HepG2 (cell line): ENCODE measurements at regions not wholly inside any gene's neighbourhood (a gene's known extent, or its start where the extent isn't known, plus 50 kb on each side); places are given as distances from the start of the nearest gene placed in this dataset.

Experiments used
- CBX1 ChIP-seq: IDR thresholded peaks from one replicate; pipeline ENCODE4 v1.6.1; 2016; ENCODE audit warnings: antibody characterized with exemption, low read depth
- JDP2 ChIP-seq: sonication (generic); formaldehyde crosslinking; IDR thresholded peaks from 2 replicates; pipeline ENCODE4 v1.8.1; 2022; ENCODE audit warnings: missing genetic modification reagents, borderline replicate concordance
- POLR2G ChIP-seq: fragments of 200-400 bp; formaldehyde crosslinking; IDR thresholded peaks from 2 replicates; pipeline ENCODE4 v1.6.1; 2018; ENCODE audit warnings: mild to moderate bottlenecking, low read depth, low read length, moderate library complexity
- RBM22 ChIP-seq: fragments of 200-400 bp; formaldehyde crosslinking; optimal IDR thresholded peaks from 2 replicates; pipeline ENCODE3; 2017; ENCODE audit warnings: mild to moderate bottlenecking, low read length, moderate library complexity
- SP5 ChIP-seq: IDR thresholded peaks from 2 replicates; pipeline ENCODE4 v1.6.1; 2016; ENCODE audit warnings: low read depth, borderline replicate concordance
- ZFP36L1 ChIP-seq: sonication (generic); formaldehyde crosslinking; IDR thresholded peaks from 2 replicates; pipeline ENCODE4 v1.8.0; 2022; ENCODE audit warnings: mild to moderate bottlenecking, missing genetic modification reagents, moderate library complexity
- ZNF24 ChIP-seq: fragments of 450-650 bp; IDR thresholded peaks from 2 replicates; pipeline ENCODE4 v1.6.1; 2017; ENCODE audit warnings: antibody characterized with exemption, mild to moderate bottlenecking
- ZNF317 ChIP-seq: sonication (generic); formaldehyde crosslinking; IDR thresholded peaks from 2 replicates; pipeline ENCODE4 v1.5.0; 2020; ENCODE audit warnings: mild to moderate bottlenecking, missing genetic modification reagents
- ZNF446 ChIP-seq: sonication (generic); formaldehyde crosslinking; IDR thresholded peaks from 2 replicates; pipeline ENCODE4 v1.5.0; 2020; ENCODE audit warnings: mild to moderate bottlenecking, missing genetic modification reagents
- ZNF468 ChIP-seq: sonication (generic); formaldehyde crosslinking; IDR thresholded peaks from 2 replicates; pipeline ENCODE4 v1.8.0; 2022; ENCODE audit warnings: mild to moderate bottlenecking, moderate library complexity, missing genetic modification reagents
- ZNF761 ChIP-seq: sonication (generic); formaldehyde crosslinking; conservative IDR thresholded peaks from 2 replicates; pipeline ENCODE4 v1.4.0; 2020; ENCODE audit warnings: mild to moderate bottlenecking, missing genetic modification reagents
- ZNF879 ChIP-seq: sonication (generic); formaldehyde crosslinking; IDR thresholded peaks from 2 replicates; pipeline ENCODE4 v1.8.1; 2023; ENCODE audit warnings: missing genetic modification reagents
- TF ChIP-seq, protein P1 (sequence below): sonication (generic); formaldehyde crosslinking; IDR thresholded peaks from 2 replicates; pipeline ENCODE4 v1.4.0; 2020; ENCODE audit warnings: missing genetic modification reagents, borderline replicate concordance
- TF ChIP-seq, protein P2 (sequence below): IDR thresholded peaks from 2 replicates; pipeline ENCODE4 v1.6.1; 2016; ENCODE audit warnings: mild to moderate bottlenecking
- TF ChIP-seq, protein P3 (sequence below): sonication (generic); formaldehyde crosslinking; IDR thresholded peaks from 2 replicates; pipeline ENCODE4 v1.9.0; 2021; ENCODE audit warnings: mild to moderate bottlenecking, missing genetic modification reagents
- TF ChIP-seq, protein P4 (sequence below): sonication (generic); formaldehyde crosslinking; IDR thresholded peaks from 2 replicates; pipeline ENCODE4 v1.8.1; 2023; ENCODE audit warnings: mild to moderate bottlenecking, moderate library complexity, missing genetic modification reagents
- TF ChIP-seq, protein P5 (sequence below): IDR thresholded peaks from 2 replicates; pipeline ENCODE4 v1.6.1; 2016; ENCODE audit warnings: missing biosample characterization, missing genetic modification reagents, low read depth

DNA sequence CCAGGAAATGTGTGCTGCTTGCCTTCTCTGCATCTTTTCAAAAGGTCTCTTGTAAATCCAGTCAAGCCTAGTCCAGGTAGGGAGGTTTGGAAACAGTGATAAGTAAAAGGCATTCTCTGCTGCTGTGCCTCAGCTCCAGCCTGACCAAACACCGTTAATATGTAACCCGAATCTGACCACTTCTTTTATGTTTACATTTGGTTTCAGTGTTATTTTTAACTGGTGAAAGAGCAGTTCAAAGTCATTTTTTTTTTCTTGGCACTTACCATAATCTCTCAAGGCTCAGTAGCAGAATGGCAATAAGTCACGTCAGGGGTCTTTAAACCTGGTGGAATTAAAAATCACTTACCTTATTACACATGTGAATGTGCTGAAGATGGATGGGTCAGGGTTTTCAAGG is 216.8 kb downstream of the PTEN start (continued):
- TF ChIP-seq POLR2G = no peak
- TF ChIP-seq CBX1 = no peak
- TF ChIP-seq RBM22 = no peak
- TF ChIP-seq, protein P1, sequence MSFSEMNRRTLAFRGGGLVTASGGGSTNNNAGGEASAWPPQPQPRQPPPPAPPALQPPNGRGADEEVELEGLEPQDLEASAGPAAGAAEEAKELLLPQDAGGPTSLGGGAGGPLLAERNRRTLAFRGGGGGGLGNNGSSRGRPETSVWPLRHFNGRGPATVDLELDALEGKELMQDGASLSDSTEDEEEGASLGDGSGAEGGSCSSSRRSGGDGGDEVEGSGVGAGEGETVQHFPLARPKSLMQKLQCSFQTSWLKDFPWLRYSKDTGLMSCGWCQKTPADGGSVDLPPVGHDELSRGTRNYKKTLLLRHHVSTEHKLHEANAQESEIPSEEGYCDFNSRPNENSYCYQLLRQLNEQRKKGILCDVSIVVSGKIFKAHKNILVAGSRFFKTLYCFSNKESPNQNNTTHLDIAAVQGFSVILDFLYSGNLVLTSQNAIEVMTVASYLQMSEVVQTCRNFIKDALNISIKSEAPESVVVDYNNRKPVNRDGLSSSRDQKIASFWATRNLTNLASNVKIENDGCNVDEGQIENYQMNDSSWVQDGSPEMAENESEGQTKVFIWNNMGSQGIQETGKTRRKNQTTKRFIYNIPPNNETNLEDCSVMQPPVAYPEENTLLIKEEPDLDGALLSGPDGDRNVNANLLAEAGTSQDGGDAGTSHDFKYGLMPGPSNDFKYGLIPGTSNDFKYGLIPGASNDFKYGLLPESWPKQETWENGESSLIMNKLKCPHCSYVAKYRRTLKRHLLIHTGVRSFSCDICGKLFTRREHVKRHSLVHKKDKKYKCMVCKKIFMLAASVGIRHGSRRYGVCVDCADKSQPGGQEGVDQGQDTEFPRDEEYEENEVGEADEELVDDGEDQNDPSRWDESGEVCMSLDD (CRISPR knock-in tag) = no peak
- TF ChIP-seq, protein P2, sequence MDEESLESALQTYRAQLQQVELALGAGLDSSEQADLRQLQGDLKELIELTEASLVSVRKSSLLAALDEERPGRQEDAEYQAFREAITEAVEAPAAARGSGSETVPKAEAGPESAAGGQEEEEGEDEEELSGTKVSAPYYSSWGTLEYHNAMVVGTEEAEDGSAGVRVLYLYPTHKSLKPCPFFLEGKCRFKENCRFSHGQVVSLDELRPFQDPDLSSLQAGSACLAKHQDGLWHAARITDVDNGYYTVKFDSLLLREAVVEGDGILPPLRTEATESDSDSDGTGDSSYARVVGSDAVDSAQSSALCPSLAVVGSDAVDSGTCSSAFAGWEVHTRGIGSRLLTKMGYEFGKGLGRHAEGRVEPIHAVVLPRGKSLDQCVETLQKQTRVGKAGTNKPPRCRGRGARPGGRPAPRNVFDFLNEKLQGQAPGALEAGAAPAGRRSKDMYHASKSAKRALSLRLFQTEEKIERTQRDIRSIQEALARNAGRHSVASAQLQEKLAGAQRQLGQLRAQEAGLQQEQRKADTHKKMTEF = 0 out of 2 replicates have a peak, but pooled peaks have one; percentile 56
- TF ChIP-seq ZNF761 = no peak
- TF ChIP-seq SP5 (CRISPR knock-in tag) = peak; percentile 15; the same call in 1 of the 2 replicates
- no peak for TF ChIP-seq ZNF879
- TF ChIP-seq, protein P3, sequence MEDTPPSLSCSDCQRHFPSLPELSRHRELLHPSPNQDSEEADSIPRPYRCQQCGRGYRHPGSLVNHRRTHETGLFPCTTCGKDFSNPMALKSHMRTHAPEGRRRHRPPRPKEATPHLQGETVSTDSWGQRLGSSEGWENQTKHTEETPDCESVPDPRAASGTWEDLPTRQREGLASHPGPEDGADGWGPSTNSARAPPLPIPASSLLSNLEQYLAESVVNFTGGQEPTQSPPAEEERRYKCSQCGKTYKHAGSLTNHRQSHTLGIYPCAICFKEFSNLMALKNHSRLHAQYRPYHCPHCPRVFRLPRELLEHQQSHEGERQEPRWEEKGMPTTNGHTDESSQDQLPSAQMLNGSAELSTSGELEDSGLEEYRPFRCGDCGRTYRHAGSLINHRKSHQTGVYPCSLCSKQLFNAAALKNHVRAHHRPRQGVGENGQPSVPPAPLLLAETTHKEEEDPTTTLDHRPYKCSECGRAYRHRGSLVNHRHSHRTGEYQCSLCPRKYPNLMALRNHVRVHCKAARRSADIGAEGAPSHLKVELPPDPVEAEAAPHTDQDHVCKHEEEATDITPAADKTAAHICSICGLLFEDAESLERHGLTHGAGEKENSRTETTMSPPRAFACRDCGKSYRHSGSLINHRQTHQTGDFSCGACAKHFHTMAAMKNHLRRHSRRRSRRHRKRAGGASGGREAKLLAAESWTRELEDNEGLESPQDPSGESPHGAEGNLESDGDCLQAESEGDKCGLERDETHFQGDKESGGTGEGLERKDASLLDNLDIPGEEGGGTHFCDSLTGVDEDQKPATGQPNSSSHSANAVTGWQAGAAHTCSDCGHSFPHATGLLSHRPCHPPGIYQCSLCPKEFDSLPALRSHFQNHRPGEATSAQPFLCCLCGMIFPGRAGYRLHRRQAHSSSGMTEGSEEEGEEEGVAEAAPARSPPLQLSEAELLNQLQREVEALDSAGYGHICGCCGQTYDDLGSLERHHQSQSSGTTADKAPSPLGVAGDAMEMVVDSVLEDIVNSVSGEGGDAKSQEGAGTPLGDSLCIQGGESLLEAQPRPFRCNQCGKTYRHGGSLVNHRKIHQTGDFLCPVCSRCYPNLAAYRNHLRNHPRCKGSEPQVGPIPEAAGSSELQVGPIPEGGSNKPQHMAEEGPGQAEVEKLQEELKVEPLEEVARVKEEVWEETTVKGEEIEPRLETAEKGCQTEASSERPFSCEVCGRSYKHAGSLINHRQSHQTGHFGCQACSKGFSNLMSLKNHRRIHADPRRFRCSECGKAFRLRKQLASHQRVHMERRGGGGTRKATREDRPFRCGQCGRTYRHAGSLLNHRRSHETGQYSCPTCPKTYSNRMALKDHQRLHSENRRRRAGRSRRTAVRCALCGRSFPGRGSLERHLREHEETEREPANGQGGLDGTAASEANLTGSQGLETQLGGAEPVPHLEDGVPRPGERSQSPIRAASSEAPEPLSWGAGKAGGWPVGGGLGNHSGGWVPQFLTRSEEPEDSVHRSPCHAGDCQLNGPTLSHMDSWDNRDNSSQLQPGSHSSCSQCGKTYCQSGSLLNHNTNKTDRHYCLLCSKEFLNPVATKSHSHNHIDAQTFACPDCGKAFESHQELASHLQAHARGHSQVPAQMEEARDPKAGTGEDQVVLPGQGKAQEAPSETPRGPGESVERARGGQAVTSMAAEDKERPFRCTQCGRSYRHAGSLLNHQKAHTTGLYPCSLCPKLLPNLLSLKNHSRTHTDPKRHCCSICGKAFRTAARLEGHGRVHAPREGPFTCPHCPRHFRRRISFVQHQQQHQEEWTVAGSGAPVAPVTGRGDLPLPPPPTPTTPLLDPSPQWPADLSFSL (CRISPR knock-in tag) = no peak
- no peak for TF ChIP-seq ZNF24
- TF ChIP-seq, protein P4, sequence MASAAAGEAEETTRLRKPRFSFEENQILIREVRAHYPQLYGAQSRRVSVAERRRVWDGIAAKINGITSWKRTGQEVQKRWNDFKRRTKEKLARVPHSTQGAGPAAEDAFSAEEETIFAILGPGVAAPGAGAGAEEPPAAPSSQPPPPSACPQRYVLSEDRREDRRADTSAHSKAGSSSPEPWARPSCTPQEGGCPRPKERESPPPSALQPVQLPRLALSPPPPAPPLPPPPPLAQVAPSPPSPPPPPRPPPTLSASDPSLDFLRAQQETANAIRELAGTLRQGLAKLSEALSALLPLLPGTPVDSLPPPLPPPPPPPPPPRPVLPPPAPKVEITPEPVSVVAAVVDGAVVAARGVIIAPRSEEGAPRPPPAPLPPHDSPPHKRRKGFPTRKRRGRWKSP (CRISPR knock-in tag) = no peak
- no peak for TF ChIP-seq ZNF468 (CRISPR knock-in tag)
- no peak for TF ChIP-seq ZFP36L1 (CRISPR knock-in tag)
- no peak for TF ChIP-seq JDP2 (CRISPR knock-in tag)
- no peak for TF ChIP-seq ZNF317 (CRISPR knock-in tag)
- TF ChIP-seq ZNF446 = no peak
- TF ChIP-seq, protein P5, sequence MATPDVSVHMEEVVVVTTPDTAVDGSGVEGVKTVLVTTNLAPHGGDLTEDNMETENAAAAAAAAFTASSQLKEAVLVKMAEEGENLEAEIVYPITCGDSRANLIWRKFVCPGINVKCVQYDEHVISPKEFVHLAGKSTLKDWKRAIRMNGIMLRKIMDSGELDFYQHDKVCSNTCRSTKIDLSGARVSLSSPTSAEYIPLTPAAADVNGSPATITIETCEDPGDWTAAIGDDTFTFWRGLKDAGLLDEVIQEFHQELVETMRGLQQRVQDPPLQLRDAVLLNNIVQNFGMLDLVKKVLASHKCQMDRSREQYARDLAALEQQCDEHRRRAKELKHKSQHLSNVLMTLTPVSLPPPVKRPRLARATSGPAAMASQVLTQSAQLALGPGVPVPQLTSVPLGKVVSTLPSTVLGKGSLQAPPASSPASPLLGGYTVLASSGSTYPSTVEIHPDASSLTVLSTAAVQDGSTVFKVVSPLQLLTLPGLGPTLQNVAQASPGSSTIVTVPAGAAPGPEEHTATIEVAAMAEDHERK (CRISPR knock-in tag) = no peak
